HG02759 (cell line): ENCODE measurements at regions not wholly inside any gene's neighbourhood (a gene's known extent, or its start where the extent isn't known, plus 50 kb on each side); places are given as distances from the start of the nearest gene placed in this dataset.

ENCODE experiments used
- ATAC-seq: cut with Tn5 transposase; IDR thresholded peaks from one replicate; pipeline ENCODE4 v1.9.1; 2021; ENCODE audit warnings: mild to moderate bottlenecking, moderate library complexity; ENCODE audit not compliant: unreplicated experiment

- ATAC-seq: no peak
Observed at GRCh38 chr14:101340556-101340955, 220.7 kb upstream of the DIO3 start.

GRCh38 chr14:101347893-101348777 lies 213.2 kb upstream of the DIO3 start:
- ATAC-seq: no peak

DNA sequence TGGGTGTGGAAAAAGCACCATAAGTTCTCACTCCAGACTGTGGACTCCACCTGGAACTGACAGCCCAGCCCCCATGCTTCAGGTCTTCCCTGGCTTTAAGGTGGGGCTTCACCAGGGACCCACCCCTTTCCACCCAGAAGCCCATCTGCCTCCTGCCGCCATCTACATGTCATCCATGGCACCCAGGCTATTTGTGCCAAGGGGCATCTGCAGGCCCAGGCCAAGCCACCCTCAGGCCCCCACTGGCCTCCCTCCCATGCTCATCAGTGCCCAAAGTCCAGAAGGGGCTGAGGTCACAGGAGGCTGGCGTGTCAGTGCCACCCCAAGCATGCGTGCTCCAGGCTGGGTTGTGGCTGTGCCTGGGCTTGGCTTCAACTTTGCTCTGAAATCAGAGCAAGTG lies 212.2 kb upstream of the DIO3 start:
- ATAC-seq: no peak

- no peak for ATAC-seq
Observed at GRCh38 chr14:101350021-101350420, 211.3 kb upstream of the DIO3 start.

DNA sequence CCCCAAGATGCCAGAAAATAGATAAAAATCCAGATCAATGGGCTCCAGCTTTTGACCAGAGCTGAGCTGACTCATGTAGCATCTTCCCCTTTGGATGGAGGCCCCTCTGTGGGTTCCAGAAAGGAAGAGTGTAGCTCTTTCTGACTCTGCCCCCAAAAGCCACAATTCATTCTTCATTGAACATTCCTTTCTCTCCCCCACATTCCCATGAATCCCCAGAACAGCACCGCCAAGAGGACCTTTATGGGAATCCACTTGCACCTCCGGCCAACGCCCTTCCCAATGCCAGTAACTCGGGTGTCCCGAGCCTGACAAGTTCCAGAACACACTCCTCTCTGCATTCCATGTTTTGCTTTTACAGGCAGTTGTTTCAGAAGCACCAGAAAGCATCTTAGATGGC lies 210.6 kb upstream of the DIO3 start:
- ATAC-seq: no peak

DNA sequence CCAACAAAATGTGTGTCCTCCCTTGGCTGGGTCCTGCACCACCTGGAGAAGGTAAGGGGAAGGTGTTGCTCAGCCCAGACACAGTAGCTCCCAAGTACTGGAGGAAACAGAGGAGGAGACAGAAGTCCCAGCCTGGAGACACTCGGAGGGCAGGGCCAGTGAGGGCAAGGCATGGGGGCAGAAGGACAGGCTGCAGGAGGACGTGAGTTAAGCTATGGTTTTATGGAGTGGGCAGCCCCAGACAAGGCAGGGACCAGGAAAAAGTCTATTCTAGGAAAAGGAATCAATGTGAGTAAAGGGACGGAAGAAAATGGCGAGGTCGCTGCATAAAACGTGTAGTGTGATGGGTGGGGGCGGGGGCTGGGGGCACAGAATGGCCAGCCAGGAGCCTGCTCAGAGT lies 210.1 kb upstream of the DIO3 start:
- no peak for ATAC-seq

GRCh38 chr14:101351769-101352168 lies 209.5 kb upstream of the DIO3 start:
- no peak for ATAC-seq

DNA sequence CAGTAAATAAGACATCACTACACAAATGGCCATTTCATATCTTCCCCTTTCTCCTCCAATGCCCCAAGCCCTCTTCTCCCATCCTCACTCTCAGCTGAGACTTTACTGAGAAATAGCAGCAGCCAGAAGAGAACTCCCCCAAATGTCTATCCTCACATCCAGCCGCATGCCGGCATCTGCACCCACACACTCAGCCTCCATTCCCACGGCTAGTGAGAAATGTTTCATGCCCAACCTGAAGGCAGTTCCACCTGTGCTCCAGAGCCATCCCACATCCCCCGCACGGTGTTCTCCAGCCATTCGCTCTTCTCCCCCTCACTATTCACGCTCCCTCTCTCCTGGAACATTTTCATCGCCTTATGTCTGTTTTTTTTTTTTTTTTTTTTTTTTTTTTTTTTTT lies 208.7 kb upstream of the DIO3 start:
- no peak for ATAC-seq

- no peak for ATAC-seq
Observed at GRCh38 chr14:101353422-101353821, 207.9 kb upstream of the DIO3 start.

GRCh38 chr14:101354726-101355125 lies 206.6 kb upstream of the DIO3 start:
- no peak for ATAC-seq

- ATAC-seq: no peak
Observed at GRCh38 chr14:101355284-101355683, 206.0 kb upstream of the DIO3 start.

GRCh38 chr14:101357038-101357437 lies 204.3 kb upstream of the DIO3 start:
- no peak for ATAC-seq

- ATAC-seq: no peak
Observed at GRCh38 chr14:101357559-101358319, 203.6 kb upstream of the DIO3 start.

- ATAC-seq: no peak
Observed at GRCh38 chr14:101358320-101359125, 202.8 kb upstream of the DIO3 start.

DNA sequence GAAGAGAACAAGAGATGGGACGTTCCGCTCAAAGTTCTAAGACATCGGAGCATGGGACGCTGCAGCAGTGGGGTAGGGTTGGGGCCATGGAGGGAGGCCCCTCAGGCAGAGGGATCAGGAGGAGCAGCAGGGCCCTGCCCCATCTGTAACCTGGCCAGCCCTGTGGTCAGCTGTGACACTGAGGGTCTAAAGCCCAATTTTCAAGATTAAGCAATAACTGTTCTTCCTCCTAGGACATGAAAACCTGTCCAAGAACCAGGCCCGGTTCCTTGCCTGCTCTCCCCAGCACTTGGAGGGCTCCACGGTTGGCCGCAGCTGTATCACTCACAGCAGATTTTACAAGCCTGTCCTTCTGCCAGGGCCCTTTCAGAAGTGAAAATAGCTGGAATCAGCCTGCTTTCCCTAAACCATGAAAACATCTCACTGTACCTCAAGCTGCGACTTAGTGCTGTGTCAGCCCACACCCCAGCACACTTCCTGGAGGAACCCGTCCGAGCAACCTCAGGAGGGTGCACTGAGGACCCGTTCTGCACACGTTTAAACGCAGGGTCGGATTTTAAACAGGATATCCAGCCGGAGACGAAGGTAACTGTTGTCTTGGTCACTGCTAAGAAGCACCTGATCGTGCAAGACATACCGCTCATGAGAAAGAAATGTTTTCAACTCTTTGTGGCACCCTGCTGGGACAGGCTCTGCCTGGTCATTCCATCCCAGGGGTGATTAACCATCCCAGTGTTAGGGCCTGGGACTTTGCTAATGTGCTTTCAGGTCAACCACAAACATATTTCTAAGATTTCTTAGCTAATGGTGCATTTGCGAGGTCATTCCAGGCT lies 201.9 kb upstream of the DIO3 start:
- no peak for ATAC-seq

GRCh38 chr14:101360054-101360911 lies 201.0 kb upstream of the DIO3 start:
- no peak for ATAC-seq

- ATAC-seq: no peak
Observed at GRCh38 chr14:101361044-101361443, 200.3 kb upstream of the DIO3 start.

DNA sequence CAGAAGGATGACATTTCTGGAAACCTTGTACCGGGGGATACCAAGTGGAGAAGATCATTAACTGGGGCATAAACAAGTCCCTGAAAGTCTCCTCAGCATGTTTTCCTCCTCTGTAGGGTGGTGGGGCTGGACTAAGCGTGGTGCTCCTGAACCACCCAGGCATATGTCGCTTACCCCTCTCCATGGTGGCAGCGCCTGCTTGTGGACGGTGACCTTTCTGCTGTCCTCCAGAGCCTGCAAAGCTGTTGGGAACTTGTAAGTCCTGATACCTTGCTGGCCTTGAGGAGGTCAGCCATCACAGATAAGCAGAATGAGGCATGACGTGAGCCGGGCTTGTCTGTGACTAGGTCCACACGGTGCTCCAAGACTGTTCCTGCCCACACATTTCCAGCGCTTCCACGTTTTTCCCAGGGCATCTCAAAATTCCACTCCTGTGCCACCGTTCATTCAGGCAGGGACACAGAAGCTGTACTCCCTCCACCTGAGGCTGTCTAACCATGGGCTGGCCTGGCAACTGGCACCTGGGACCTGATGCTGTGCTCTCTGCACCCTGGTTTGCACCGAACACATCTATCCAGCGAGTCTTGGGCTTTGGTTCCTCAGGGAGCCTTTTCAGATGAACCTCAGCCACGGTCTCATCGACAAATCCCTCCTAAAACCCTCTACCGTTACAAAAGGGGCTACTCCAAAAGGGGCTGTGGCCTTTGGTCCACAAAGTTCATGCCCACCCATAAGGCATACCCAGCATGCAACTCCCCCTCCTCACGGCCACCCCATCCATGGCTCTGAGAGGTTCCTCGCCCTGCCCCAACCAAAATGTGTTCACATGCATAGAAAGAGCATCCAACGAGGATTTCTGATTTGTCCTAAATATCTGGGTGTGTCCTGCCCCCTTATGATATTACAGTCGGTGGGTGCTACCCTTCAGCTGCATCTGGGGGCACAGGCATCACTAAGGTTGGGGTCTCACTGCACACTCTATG lies 199.6 kb upstream of the DIO3 start:
- ATAC-seq: no peak
